ENCODE measurements at regions not wholly inside any gene's neighbourhood (a gene's known extent, or its start where the extent isn't known, plus 50 kb on each side); places are given as distances from the start of the nearest gene placed in this dataset.

- 100% methylated on average over 4 of the region's 4 CpGs for WGBS (ENCODE audit: insufficient coverage)
- Histone ChIP-seq H3K9me3 (ENCODE audit: control extremely low read depth in 1 of 5, control insufficient read depth in 4 of 5, insufficient read depth in 2 of 5, low read depth in 1 of 5, low read length in 4 of 5) (peaks cover 4 to 37% (median 14%) of the 10 kb centered on the region in 5 experiments), H3K4me1 (ENCODE audit: control extremely low read depth in 1 of 4, control insufficient read depth in 4 of 4, insufficient read depth in 4 of 4, low read length in 3 of 4) (no peaks in the 10 kb centered on the region), H3K4me3 (ENCODE audit: control insufficient read depth in 1 of 7, extremely low read depth in 1 of 7, insufficient read depth in 4 of 7, low read depth in 2 of 7, low read length in 6 of 7) (no peak overlapping the region), H3K27ac (ENCODE audit: insufficient read depth in 1 of 2, low read depth in 1 of 2, low read length in 2 of 2, poor library complexity in 1 of 2, severe bottlenecking in 2 of 2) (no peak overlapping the region), H3K27me3 (replicated peaks in 2 of 5; ENCODE audit: control insufficient read depth in 4 of 5, insufficient read depth in 5 of 5, low read length in 4 of 5) (no peaks in the 10 kb centered on the region), H3K36me3 (ENCODE audit: control insufficient read depth in 4 of 4, insufficient read depth in 4 of 4, low read length in 3 of 4) (no peaks in the 10 kb centered on the region)
- DNase-seq, result no peak
- CTCF ChIA-PET, result interaction anchor here (1.1 to 1.9 kb wide), 2 partner anchors 8 to 10 kb away, joined by 3 to 4 read pairs; no protein-coding TSS in a partner anchor
- POLR2A ChIA-PET, result no interaction called here
Observed at GRCh38 chr1:185581961-185582725, 152.0 kb upstream of the HMCN1 start.

- peaks cover 4 to 30% (median 12%) of the 10 kb centered on the region in 5 experiments for H3K9me3 ChIP-seq (ENCODE audit: control extremely low read depth in 1 of 5, control insufficient read depth in 4 of 5, insufficient read depth in 2 of 5, low read depth in 1 of 5, low read length in 4 of 5)
- ChIA-PET CTCF (no interaction called here), POLR2A (no interaction called here)
- no peaks in the 10 kb centered on the region for H3K36me3 ChIP-seq (ENCODE audit: control insufficient read depth in 4 of 4, insufficient read depth in 4 of 4, low read length in 3 of 4)
- no peak overlapping the region for H3K27ac ChIP-seq (ENCODE audit: insufficient read depth in 1 of 2, low read depth in 1 of 2, low read length in 2 of 2, poor library complexity in 1 of 2, severe bottlenecking in 2 of 2)
- no peak for DNase-seq
- no peaks in the 10 kb centered on the region for H3K27me3 ChIP-seq (replicated peaks in 2 of 5; ENCODE audit: control insufficient read depth in 4 of 5, insufficient read depth in 5 of 5, low read length in 4 of 5)
- H3K4me3 ChIP-seq (ENCODE audit: control insufficient read depth in 1 of 7, extremely low read depth in 1 of 7, insufficient read depth in 4 of 7, low read depth in 2 of 7, low read length in 6 of 7), result no peak overlapping the region
- 100% methylated on average over 2 of the region's 2 CpGs for WGBS (ENCODE audit: insufficient coverage)
- H3K4me1 ChIP-seq (ENCODE audit: control extremely low read depth in 1 of 4, control insufficient read depth in 4 of 4, insufficient read depth in 4 of 4, low read length in 3 of 4), result no peaks in the 10 kb centered on the region
Observed at GRCh38 chr1:185581020-185581419, 153.2 kb upstream of the HMCN1 start.

GRCh38 chr1:185578293-185578692 lies 155.9 kb upstream of the HMCN1 start:
- ChIA-PET CTCF (no interaction called here), POLR2A (no interaction called here)
- H3K36me3 ChIP-seq (ENCODE audit: control insufficient read depth in 4 of 4, insufficient read depth in 4 of 4, low read length in 3 of 4), result no peaks in the 10 kb centered on the region
- no peak overlapping the region for H3K27ac ChIP-seq (ENCODE audit: insufficient read depth in 1 of 2, low read depth in 1 of 2, low read length in 2 of 2, poor library complexity in 1 of 2, severe bottlenecking in 2 of 2)
- peak in 1 of 3 donors; percentile 46 for DNase-seq
- no peaks in the 10 kb centered on the region for H3K27me3 ChIP-seq (replicated peaks in 2 of 5; ENCODE audit: control insufficient read depth in 4 of 5, insufficient read depth in 5 of 5, low read length in 4 of 5)
- peaks cover 4 to 26% (median 12%) of the 10 kb centered on the region in 5 experiments for H3K9me3 ChIP-seq (ENCODE audit: control extremely low read depth in 1 of 5, control insufficient read depth in 4 of 5, insufficient read depth in 2 of 5, low read depth in 1 of 5, low read length in 4 of 5)
- H3K4me1 ChIP-seq (ENCODE audit: control extremely low read depth in 1 of 4, control insufficient read depth in 4 of 4, insufficient read depth in 4 of 4, low read length in 3 of 4), result peaks cover 0 to 7% (median 3%) of the 10 kb centered on the region in 4 experiments
- no peak overlapping the region for H3K4me3 ChIP-seq (ENCODE audit: control insufficient read depth in 1 of 7, extremely low read depth in 1 of 7, insufficient read depth in 4 of 7, low read depth in 2 of 7, low read length in 6 of 7)
- 100% methylated on average over 2 of the region's 3 CpGs for WGBS (ENCODE audit: insufficient coverage)

GRCh38 chr1:185574139-185574875 lies 159.9 kb upstream of the HMCN1 start:
- H3K9me3 ChIP-seq (ENCODE audit: control extremely low read depth in 1 of 5, control insufficient read depth in 4 of 5, insufficient read depth in 2 of 5, low read depth in 1 of 5, low read length in 4 of 5), result peaks cover 2 to 5% (median 4%) of the 10 kb centered on the region in 5 experiments
- ChIA-PET POLR2A (no interaction called here), CTCF (interaction anchor here (1.3 to 3.6 kb wide), 2 partner anchors 9 to 21 kb away, joined by 4 to 18 read pairs; no protein-coding TSS in a partner anchor)
- H3K27me3 ChIP-seq (replicated peaks in 2 of 5; ENCODE audit: control insufficient read depth in 4 of 5, insufficient read depth in 5 of 5, low read length in 4 of 5), result no peaks in the 10 kb centered on the region
- no peaks in the 10 kb centered on the region for H3K36me3 ChIP-seq (ENCODE audit: control insufficient read depth in 4 of 4, insufficient read depth in 4 of 4, low read length in 3 of 4)
- no peak overlapping the region for H3K4me3 ChIP-seq (ENCODE audit: control insufficient read depth in 1 of 7, extremely low read depth in 1 of 7, insufficient read depth in 4 of 7, low read depth in 2 of 7, low read length in 6 of 7)
- 95% methylated on average over 4 of the region's 4 CpGs for WGBS (ENCODE audit: insufficient coverage)
- no peak for DNase-seq
- H3K4me1 ChIP-seq (ENCODE audit: control extremely low read depth in 1 of 4, control insufficient read depth in 4 of 4, insufficient read depth in 4 of 4, low read length in 3 of 4), result peaks cover under 1 to 7% (median 4%) of the 10 kb centered on the region in 4 experiments
- H3K27ac ChIP-seq (ENCODE audit: insufficient read depth in 1 of 2, low read depth in 1 of 2, low read length in 2 of 2, poor library complexity in 1 of 2, severe bottlenecking in 2 of 2), result no peak overlapping the region

GRCh38 chr1:185573677-185574076 lies 160.5 kb upstream of the HMCN1 start:
- H3K4me1 ChIP-seq (ENCODE audit: control extremely low read depth in 1 of 4, control insufficient read depth in 4 of 4, insufficient read depth in 4 of 4, low read length in 3 of 4), result peaks cover 7 to 13% (median 10%) of the 10 kb centered on the region in 4 experiments
- no peak overlapping the region for H3K27ac ChIP-seq (ENCODE audit: insufficient read depth in 1 of 2, low read depth in 1 of 2, low read length in 2 of 2, poor library complexity in 1 of 2, severe bottlenecking in 2 of 2)
- no peak overlapping the region for H3K4me3 ChIP-seq (ENCODE audit: control insufficient read depth in 1 of 7, extremely low read depth in 1 of 7, insufficient read depth in 4 of 7, low read depth in 2 of 7, low read length in 6 of 7)
- no peaks in the 10 kb centered on the region for H3K36me3 ChIP-seq (ENCODE audit: control insufficient read depth in 4 of 4, insufficient read depth in 4 of 4, low read length in 3 of 4)
- WGBS (ENCODE audit: insufficient coverage), result 20% methylated on average over 2 of the region's 2 CpGs
- no peaks in the 10 kb centered on the region for H3K27me3 ChIP-seq (replicated peaks in 2 of 5; ENCODE audit: control insufficient read depth in 4 of 5, insufficient read depth in 5 of 5, low read length in 4 of 5)
- DNase-seq, result peak in 1 of 3 donors; percentile 44
- H3K9me3 ChIP-seq (ENCODE audit: control extremely low read depth in 1 of 5, control insufficient read depth in 4 of 5, insufficient read depth in 2 of 5, low read depth in 1 of 5, low read length in 4 of 5), result peaks cover 2 to 5% (median 4%) of the 10 kb centered on the region in 5 experiments
- POLR2A ChIA-PET, result no interaction called here
- CTCF ChIA-PET, result interaction anchor here (1.3 to 3.6 kb wide), 2 partner anchors 9 to 21 kb away, joined by 4 to 18 read pairs; no protein-coding TSS in a partner anchor

GRCh38 chr1:185573162-185573561 lies 161.0 kb upstream of the HMCN1 start:
- 100% methylated on average over 1 of the region's 3 CpGs for WGBS (ENCODE audit: insufficient coverage)
- CTCF ChIA-PET, result interaction anchor here (1.1 to 3.6 kb wide), 2 partner anchors 14 to 22 kb away, joined by 3 to 18 read pairs; no protein-coding TSS in a partner anchor
- Histone ChIP-seq H3K4me1 (ENCODE audit: control extremely low read depth in 1 of 4, control insufficient read depth in 4 of 4, insufficient read depth in 4 of 4, low read length in 3 of 4) (peaks cover 10 to 18% (median 15%) of the 10 kb centered on the region in 4 experiments), H3K9me3 (ENCODE audit: control extremely low read depth in 1 of 5, control insufficient read depth in 4 of 5, insufficient read depth in 2 of 5, low read depth in 1 of 5, low read length in 4 of 5) (peaks cover 0 to 2% (median 1%) of the 10 kb centered on the region in 5 experiments), H3K27me3 (replicated peaks in 2 of 5; ENCODE audit: control insufficient read depth in 4 of 5, insufficient read depth in 5 of 5, low read length in 4 of 5) (no peaks in the 10 kb centered on the region), H3K4me3 (ENCODE audit: control insufficient read depth in 1 of 7, extremely low read depth in 1 of 7, insufficient read depth in 4 of 7, low read depth in 2 of 7, low read length in 6 of 7) (no peak overlapping the region), H3K36me3 (ENCODE audit: control insufficient read depth in 4 of 4, insufficient read depth in 4 of 4, low read length in 3 of 4) (no peaks in the 10 kb centered on the region), H3K27ac (ENCODE audit: insufficient read depth in 1 of 2, low read depth in 1 of 2, low read length in 2 of 2, poor library complexity in 1 of 2, severe bottlenecking in 2 of 2) (no peak overlapping the region)
- no peak for DNase-seq
- POLR2A ChIA-PET, result no interaction called here

GRCh38 chr1:185570962-185571361 lies 163.2 kb upstream of the HMCN1 start:
- no peak overlapping the region for H3K4me3 ChIP-seq (ENCODE audit: control insufficient read depth in 1 of 7, extremely low read depth in 1 of 7, insufficient read depth in 4 of 7, low read depth in 2 of 7, low read length in 6 of 7)
- ChIA-PET CTCF (no interaction called here), POLR2A (no interaction called here)
- DNase-seq, result no peak
- no peak overlapping the region for H3K27ac ChIP-seq (ENCODE audit: insufficient read depth in 1 of 2, low read depth in 1 of 2, low read length in 2 of 2, poor library complexity in 1 of 2, severe bottlenecking in 2 of 2)
- no peaks in the 10 kb centered on the region for H3K36me3 ChIP-seq (ENCODE audit: control insufficient read depth in 4 of 4, insufficient read depth in 4 of 4, low read length in 3 of 4)
- WGBS (ENCODE audit: insufficient coverage), result 100% methylated on average over 5 of the region's 5 CpGs
- peaks cover 21 to 40% (median 33%) of the 10 kb centered on the region in 4 experiments for H3K4me1 ChIP-seq (ENCODE audit: control extremely low read depth in 1 of 4, control insufficient read depth in 4 of 4, insufficient read depth in 4 of 4, low read length in 3 of 4)
- H3K9me3 ChIP-seq (ENCODE audit: control extremely low read depth in 1 of 5, control insufficient read depth in 4 of 5, insufficient read depth in 2 of 5, low read depth in 1 of 5, low read length in 4 of 5), result no peaks in the 10 kb centered on the region
- no peaks in the 10 kb centered on the region for H3K27me3 ChIP-seq (replicated peaks in 2 of 5; ENCODE audit: control insufficient read depth in 4 of 5, insufficient read depth in 5 of 5, low read length in 4 of 5)
